GM19035 (cell line): ENCODE measurements at regions not wholly inside any gene's neighbourhood (a gene's known extent, or its start where the extent isn't known, plus 50 kb on each side); places are given as distances from the start of the nearest gene placed in this dataset.
"Not testable (repeated sequence)": the region's sequence is repeated elsewhere in the genome, so short reads cannot be mapped to it uniquely, and the experiment has no call there.

Source experiments
- ATAC-seq: cut with Tn5 transposase; IDR thresholded peaks from one replicate; pipeline ENCODE4 v1.9.1; 2021; ENCODE audit not compliant: unreplicated experiment

DNA sequence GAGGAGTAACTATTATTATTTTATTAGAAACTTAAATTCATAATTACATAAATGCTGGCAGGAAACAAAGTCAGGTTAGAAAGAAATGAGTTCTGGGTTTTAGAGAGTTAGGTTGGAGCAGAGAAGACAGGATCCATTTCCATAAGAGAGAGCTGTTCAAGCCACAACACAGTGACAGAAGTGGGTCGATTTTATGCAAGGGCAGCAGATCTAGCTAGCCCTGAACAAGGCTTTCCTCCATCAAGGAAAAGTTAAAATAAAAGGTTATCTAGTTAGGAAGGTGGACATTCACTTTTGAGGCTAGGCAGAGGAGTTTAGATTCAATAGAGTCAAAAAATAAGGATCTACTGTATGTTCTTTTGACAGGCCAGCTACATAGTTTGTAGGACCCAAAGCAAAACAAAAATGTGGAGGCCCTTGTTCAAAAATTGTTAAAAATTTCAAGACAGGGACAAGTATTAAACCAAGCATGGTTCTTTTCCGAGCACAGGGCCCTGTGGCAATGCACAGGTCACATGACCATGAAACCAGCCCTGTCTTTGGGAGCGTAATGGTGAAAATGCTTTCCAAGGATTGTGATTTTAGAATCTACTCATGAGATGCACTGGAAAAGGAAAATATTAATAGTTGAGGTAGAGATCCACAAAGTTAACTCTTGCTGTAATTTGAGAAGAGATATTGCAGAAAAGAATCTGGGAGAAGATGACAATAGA is 91.2 kb upstream of the CREB1 start:
- ATAC-seq = no peak

GRCh38 chr2:207439881-207440280 is 89.9 kb upstream of the CREB1 start:
- ATAC-seq = not testable (repeated sequence)

- no peak for ATAC-seq
These were observed 85.0 kb upstream of the CREB1 start for GRCh38 chr2:207444756-207445155.

DNA sequence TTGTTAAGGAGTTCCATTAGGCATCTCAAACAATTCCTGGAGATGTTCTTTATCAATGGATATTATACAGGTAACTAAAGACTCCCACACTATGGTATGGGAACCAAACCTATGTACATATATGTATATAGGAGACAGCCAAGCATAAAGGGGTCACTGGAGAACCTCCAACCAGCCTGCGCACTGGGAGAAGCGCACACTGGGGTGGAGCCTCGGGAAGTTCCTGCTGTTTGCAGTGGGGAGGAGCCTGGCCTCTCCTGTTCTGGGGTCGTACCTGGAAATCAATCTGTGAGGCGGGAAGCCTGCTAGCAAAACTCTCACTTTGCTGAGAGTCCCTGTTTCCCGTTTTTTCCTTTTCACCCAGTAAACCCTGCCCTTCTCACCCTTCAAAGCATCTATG is 83.1 kb upstream of the CREB1 start:
- ATAC-seq = no peak

DNA sequence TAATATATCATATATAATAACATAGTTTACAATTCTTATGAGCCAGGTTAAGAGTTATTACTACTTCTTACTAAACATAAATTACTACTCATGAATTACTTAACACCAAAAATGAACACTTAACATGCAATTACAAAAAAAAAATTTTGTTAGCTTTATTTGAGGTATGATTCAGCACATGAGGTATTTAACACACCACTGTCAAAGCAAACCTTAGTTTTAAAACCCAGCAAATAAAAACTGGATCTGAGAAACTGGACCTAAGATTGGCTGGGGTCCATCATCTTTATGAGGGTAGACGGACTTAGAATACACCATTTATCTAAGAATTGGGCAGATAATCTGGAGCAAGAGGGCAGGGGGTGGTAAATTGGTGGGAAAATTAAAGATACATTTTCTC is 81.8 kb upstream of the CREB1 start:
- ATAC-seq = no peak

GRCh38 chr2:207449642-207450165 is 80.1 kb upstream of the CREB1 start:
- ATAC-seq = no peak

DNA sequence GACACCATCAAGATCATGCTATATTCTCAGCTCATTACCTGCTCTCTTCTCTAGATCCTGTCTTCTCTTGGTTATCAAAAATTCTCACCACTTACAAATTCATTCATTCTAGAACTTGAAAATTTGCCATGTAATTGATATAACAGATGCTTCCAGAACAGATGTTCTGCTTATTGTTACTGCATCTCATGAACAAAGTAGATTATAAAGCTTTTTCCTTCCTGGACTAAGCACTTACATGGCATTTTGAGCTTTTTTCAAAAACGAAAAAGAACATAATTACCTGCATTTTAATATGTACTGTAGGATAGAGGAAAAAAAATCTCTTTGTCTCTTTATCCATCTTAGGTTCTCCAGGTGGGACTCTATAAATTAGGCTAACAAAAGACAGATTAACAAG is 79.6 kb upstream of the CREB1 start:
- no peak for ATAC-seq

DNA sequence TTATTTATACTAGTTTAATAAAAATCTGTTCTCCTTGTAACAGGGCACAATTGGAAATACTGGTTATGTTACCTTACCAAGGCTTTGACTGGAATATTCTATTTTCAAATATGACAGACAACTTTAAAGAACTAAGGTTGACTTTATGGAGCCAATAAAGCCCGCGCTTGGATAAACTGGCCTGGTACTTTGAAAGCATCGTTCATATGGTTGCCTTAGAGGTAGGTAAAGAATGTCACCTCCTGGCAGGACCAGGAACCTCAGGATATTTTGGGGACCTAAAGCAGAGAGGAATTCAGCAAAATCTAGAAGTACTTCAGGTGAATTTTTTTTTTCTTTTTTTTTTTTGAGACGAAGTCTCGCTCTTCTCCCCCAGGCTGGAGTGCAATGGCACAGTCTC is 71.2 kb upstream of the CREB1 start:
- no peak for ATAC-seq

- peak; percentile 81 for ATAC-seq
These were observed 69.6 kb upstream of the CREB1 start for GRCh38 chr2:207459990-207460757.

- ATAC-seq = no peak
These were observed 66.3 kb upstream of the CREB1 start for GRCh38 chr2:207463433-207463832.

DNA sequence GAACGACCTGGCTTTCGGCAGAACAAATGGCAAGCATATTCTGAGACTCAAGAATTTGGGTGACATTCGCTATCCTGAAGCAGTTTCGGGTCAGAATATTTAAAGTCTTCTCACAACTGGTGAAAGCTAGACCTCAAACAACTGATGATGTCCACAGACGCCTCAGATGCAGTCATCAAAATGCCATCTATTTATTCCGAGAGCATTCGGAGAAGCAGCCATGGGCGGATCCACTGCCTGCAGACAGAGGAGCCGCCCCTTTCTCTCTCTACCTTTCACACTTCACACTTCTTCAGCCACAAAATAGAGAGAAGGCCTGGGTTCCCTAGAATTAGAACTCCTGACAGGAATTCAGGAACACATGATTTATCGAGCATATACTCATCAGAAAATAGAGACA is 65.8 kb upstream of the CREB1 start:
- ATAC-seq = no peak

DNA sequence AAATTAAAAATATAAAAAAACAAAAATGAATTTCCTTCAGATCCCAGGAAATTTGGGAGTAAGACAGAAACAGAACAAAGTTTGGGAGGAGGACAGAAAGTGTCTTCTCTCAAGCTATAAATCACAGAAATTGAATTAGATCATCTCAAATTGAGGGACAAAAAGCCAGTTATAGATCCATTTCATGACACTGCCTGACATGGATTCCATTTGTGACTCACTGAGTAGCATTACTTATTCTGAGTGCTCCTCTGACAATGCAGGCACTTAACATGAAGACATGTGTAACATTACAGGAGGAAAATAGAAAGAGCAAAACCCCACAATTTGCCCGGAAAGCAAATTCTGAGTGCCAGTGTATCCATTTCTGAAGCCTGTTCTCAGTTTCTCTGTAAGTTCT is 63.9 kb upstream of the CREB1 start:
- ATAC-seq = no peak

- ATAC-seq = peak; percentile 93
These were observed 61.9 kb upstream of the CREB1 start for GRCh38 chr2:207467716-207468347.

DNA sequence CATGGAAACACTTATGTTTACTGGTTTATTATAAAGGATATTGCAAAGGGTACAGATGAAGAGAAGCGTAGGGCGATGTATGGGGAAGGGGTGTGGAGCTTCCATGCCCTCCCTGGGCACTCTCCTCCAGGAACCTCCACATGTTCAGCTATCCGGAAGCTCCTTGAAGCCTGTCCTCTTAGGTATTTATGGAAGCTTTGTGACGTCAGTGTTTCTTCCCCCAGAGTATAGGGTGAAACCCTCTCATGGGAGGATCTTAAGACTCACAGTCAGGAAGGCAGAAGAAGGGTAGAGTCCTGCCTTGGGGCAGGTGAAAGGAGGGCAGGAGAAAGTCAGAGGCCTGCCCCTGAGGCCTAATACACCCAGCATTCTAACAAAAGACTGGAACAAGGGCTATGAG is 61.3 kb upstream of the CREB1 start:
- ATAC-seq = no peak

GRCh38 chr2:207469451-207469850 is 60.3 kb upstream of the CREB1 start:
- no peak for ATAC-seq

- ATAC-seq = no peak
These were observed 59.6 kb upstream of the CREB1 start for GRCh38 chr2:207469943-207470729.

DNA sequence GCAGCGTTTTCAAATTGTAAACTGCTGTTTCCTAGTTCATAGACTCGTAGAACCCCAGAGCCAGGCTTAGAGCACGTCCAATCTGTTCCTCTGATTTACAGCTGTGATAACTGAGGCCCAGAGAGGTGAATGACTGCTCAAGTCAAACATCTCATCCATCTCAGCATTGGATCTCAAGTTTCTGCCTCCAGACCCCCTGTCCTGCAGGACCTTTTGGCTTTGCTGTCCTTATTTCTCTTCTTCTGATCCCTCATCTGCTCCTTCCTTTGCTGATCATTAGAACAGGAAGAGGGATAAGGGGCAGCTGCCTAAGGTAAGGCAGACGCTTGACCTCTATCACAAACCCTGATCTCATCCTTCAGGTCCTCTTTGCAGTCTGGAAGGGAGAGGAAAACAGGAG is 58.5 kb upstream of the CREB1 start:
- ATAC-seq = no peak

DNA sequence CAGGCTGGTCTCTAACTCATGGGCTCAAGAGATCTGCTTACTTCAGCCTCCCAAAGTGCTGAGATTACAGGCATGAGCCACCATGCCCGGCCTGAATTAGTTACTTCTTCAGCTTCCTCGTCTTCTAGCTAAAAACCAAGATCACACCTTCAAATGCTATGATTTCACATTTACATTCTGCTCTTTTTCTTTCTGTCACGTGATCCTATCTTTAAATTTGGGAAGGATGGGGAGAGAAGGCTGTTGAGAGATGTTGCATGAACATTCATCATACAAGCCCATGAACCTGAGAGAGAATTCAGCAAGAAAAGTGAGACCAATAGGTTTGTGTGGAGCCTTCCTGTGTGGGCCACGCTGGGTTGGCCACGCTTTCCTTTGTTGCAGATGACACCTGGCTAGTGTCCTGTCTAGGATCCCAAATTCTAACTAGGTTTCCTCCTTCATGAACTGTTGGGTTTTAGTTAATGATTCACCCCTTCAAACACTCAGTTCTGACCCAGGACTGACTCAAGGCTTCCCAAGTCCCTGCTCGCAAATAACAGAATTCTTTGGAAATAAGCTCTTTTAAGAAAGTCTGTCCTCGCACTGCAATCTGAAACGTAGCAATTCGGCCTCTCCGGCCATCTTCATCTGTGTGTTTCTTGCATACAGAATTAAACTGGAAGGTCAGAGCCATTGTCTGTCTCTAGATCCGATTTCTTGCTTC is 57.3 kb upstream of the CREB1 start:
- ATAC-seq = no peak

GRCh38 chr2:207473049-207473930 is 56.5 kb upstream of the CREB1 start:
- peak; percentile 75 for ATAC-seq

GRCh38 chr2:207473931-207474235 is 55.9 kb upstream of the CREB1 start:
- no peak for ATAC-seq
